ENCODE measurements at regions not wholly inside any gene's neighbourhood (a gene's known extent, or its start where the extent isn't known, plus 50 kb on each side); places are given as distances from the start of the nearest gene placed in this dataset.

- no peak for DNase-seq (ENCODE audit: low spot score)
Observed at GRCh38 chr11:19336331-19336730, 95.6 kb upstream of the E2F8 start.

- no peak for DNase-seq (ENCODE audit: low spot score)
Observed at GRCh38 chr11:19332476-19332875, 91.7 kb upstream of the E2F8 start.

GRCh38 chr11:19330416-19330815 is 89.7 kb upstream of the E2F8 start:
- no peak for DNase-seq (ENCODE audit: low spot score)

GRCh38 chr11:19329970-19330369 is 89.2 kb upstream of the E2F8 start:
- DNase-seq (ENCODE audit: low spot score) = no peak

- DNase-seq (ENCODE audit: low spot score) = no peak
Observed at GRCh38 chr11:19328586-19329311, 88.0 kb upstream of the E2F8 start.

- DNase-seq (ENCODE audit: low spot score) = no peak
Observed at GRCh38 chr11:19327280-19327679, 86.5 kb upstream of the E2F8 start.

GRCh38 chr11:19326499-19326898 is 85.8 kb upstream of the E2F8 start:
- no peak for DNase-seq (ENCODE audit: low spot score)

- DNase-seq (ENCODE audit: low spot score) = no peak
Observed at GRCh38 chr11:19323502-19323901, 82.8 kb upstream of the E2F8 start.

GRCh38 chr11:19321351-19321750 is 80.6 kb upstream of the E2F8 start:
- DNase-seq (ENCODE audit: low spot score) = no peak

GRCh38 chr11:19320827-19321226 is 80.1 kb upstream of the E2F8 start:
- DNase-seq (ENCODE audit: low spot score) = no peak

GRCh38 chr11:19316434-19316833 is 75.7 kb upstream of the E2F8 start:
- no peak for DNase-seq (ENCODE audit: low spot score)

GRCh38 chr11:19315511-19315910 is 74.8 kb upstream of the E2F8 start:
- DNase-seq (ENCODE audit: low spot score) = no peak

GRCh38 chr11:19313140-19313539 is 72.4 kb upstream of the E2F8 start:
- no peak for DNase-seq (ENCODE audit: low spot score)

GRCh38 chr11:19311308-19312030 is 70.7 kb upstream of the E2F8 start:
- DNase-seq (ENCODE audit: low spot score) = peak; percentile 56

GRCh38 chr11:19307498-19307897 is 66.8 kb upstream of the E2F8 start:
- no peak for DNase-seq (ENCODE audit: low spot score)

- no peak for DNase-seq (ENCODE audit: low spot score)
Observed at GRCh38 chr11:19306179-19306944, 65.6 kb upstream of the E2F8 start.

GRCh38 chr11:19301361-19301760 is 60.6 kb upstream of the E2F8 start:
- no peak for DNase-seq (ENCODE audit: low spot score)

- DNase-seq (ENCODE audit: low spot score) = no peak
Observed at GRCh38 chr11:19294444-19294843, 53.7 kb upstream of the E2F8 start.

- no peak for DNase-seq (ENCODE audit: low spot score)
Observed at GRCh38 chr11:19291064-19291463, 50.3 kb upstream of the E2F8 start.
